Caco-2 (cell line): ENCODE measurements at regions not wholly inside any gene's neighbourhood (a gene's known extent, or its start where the extent isn't known, plus 50 kb on each side); places are given as distances from the start of the nearest gene placed in this dataset.

Experiments
- BruUV-seq: library from RNA; stranded (reverse); fragments of 400-500 nt; replicated peaks from 2 replicates; lab custom pipeline; 2021; lab: Mats Ljungman, UMichigan
- CTCF ChIA-PET: fragments of 300-600 bp; sonication (Branson Sonifier 250); formaldehyde crosslinking; loops from one replicate; lab custom pipeline; 2022; ENCODE audit warnings: antibody characterized with exemption; lab: Charles Lee
- POLR2A ChIA-PET: fragments of 300-600 bp; sonication (Branson Sonifier 250); formaldehyde crosslinking; loops from one replicate; lab custom pipeline; 2022; ENCODE audit warnings: antibody characterized with exemption; lab: Charles Lee
- DNase-seq, 2 experiments: peaks; one replicate each; pipeline versions ENCODE4 v3.0.0 to v3.0.0-alpha.2; 2020 to 2022
- H3K27me3 ChIP-seq: replicated peaks from 2 replicates; pipeline ENCODE4 v1.6.0; 2011; ENCODE audit warnings: low read length; ENCODE audit not compliant: control insufficient read depth, insufficient read depth
- H3K36me3 ChIP-seq: 2 replicates; pipeline ENCODE4 v1.5.1; 2011; ENCODE audit warnings: low read length; ENCODE audit not compliant: control insufficient read depth, insufficient read depth
- H3K4me1 ChIP-seq: fragments of 250-450 bp; sonication (Bioruptor Pico); 2 replicates; pipeline ENCODE4 v1.5.1; 2020; ENCODE audit warnings: mild to moderate bottlenecking
- H3K4me3 ChIP-seq: 2 replicates; pipeline ENCODE4 v1.5.1; 2011; ENCODE audit warnings: low read depth, mild to moderate bottlenecking, control low read depth, low read length
- H3K9me3 ChIP-seq: fragments of 250-450 bp; sonication (Bioruptor Pico); 2 replicates; pipeline ENCODE4 v1.5.1; 2020; ENCODE audit warnings: mild to moderate bottlenecking, moderate library complexity
- H3K27ac Mint-ChIP-seq: one replicate; pipeline ENCODE4 v1.8.0; 2022; ENCODE audit warnings: mixed read lengths; ENCODE audit not compliant: unreplicated experiment
- H3K27me3 Mint-ChIP-seq: one replicate; pipeline ENCODE4 v1.8.0; 2022; ENCODE audit warnings: mixed read lengths; ENCODE audit not compliant: insufficient read depth, unreplicated experiment
- H3K36me3 Mint-ChIP-seq: one replicate; pipeline ENCODE4 v1.8.0; 2022; ENCODE audit warnings: mild to moderate bottlenecking, mixed read lengths; ENCODE audit not compliant: insufficient read depth, unreplicated experiment
- H3K4me1 Mint-ChIP-seq: one replicate; pipeline ENCODE4 v1.8.0; 2022; ENCODE audit warnings: low read depth, mixed read lengths; ENCODE audit not compliant: unreplicated experiment
- H3K4me3 Mint-ChIP-seq: one replicate; pipeline ENCODE4 v1.8.0; 2022; ENCODE audit warnings: mild to moderate bottlenecking, moderate library complexity, mixed read lengths; ENCODE audit not compliant: unreplicated experiment
- H3K9me3 Mint-ChIP-seq: one replicate; pipeline ENCODE4 v1.8.0; 2022; ENCODE audit warnings: mixed read lengths; ENCODE audit not compliant: unreplicated experiment
- intact Hi-C: fragments of 100-400 bp; cut with micrococcal nuclease; formaldehyde crosslinking; loops from one replicate; pipeline ENCODE4 v1.10.0; 2022; ENCODE audit not compliant: unreplicated experiment
- TF ChIP-seq, protein P1 (sequence below), 2 experiments: fragments of 200-600 bp in 1 of 2; IDR thresholded peaks; 1 replicate in 1 of 2; 2 replicates in 1 of 2; pipeline versions ENCODE4 v1.5.1 to v1.8.0; 2011 to 2022; ENCODE audit warnings: antibody characterized with exemption in 1 of 2, control low read depth in 1 of 2, inconsistent platforms in 1 of 2, low read depth in 1 of 2, low read length in 1 of 2, mild to moderate bottlenecking in 1 of 2, moderate library complexity in 1 of 2; ENCODE audit not compliant: insufficient read depth in 1 of 2, severe bottlenecking in 1 of 2, unreplicated experiment in 1 of 2

DNA sequence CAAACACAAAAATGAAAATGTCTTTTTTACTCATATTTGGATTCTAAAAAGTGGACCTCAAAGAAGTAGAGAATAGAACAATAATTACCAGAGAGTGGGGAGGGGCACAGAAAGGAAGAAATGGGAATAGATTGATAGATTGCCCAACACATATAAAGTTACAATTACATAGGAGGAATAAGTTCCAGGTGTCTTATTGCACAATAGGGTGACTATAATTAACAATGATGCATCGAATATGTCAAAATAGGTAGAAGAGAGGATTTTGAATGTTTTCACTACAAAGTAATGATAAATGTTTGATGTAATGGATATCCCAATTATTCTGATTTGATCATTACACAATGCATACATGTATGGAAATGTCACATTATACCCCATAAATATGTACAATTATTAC lies 556.0 kb downstream of the CDH8 start:
- no peaks in the 10 kb centered on the region for H3K9me3 Mint-ChIP-seq
- DNase-seq, result no peak
- CTCF ChIA-PET, result no interaction called here
- H3K27ac Mint-ChIP-seq, result no peak overlapping the region
- no peaks in the 10 kb centered on the region for H3K9me3 ChIP-seq
- no peaks in the 10 kb centered on the region for H3K4me1 Mint-ChIP-seq
- no peaks in the 10 kb centered on the region for H3K4me1 ChIP-seq
- no peaks in the 10 kb centered on the region for H3K36me3 ChIP-seq
- POLR2A ChIA-PET, result no interaction called here
- no TSS peak for BruUV-seq
- no peaks in the 10 kb centered on the region for H3K36me3 Mint-ChIP-seq
- peaks cover 6% of the 10 kb centered on the region for H3K27me3 Mint-ChIP-seq
- no peaks in the 10 kb centered on the region for H3K27me3 ChIP-seq
- H3K4me3 ChIP-seq, result no peak overlapping the region
- TF ChIP-seq, protein P1, sequence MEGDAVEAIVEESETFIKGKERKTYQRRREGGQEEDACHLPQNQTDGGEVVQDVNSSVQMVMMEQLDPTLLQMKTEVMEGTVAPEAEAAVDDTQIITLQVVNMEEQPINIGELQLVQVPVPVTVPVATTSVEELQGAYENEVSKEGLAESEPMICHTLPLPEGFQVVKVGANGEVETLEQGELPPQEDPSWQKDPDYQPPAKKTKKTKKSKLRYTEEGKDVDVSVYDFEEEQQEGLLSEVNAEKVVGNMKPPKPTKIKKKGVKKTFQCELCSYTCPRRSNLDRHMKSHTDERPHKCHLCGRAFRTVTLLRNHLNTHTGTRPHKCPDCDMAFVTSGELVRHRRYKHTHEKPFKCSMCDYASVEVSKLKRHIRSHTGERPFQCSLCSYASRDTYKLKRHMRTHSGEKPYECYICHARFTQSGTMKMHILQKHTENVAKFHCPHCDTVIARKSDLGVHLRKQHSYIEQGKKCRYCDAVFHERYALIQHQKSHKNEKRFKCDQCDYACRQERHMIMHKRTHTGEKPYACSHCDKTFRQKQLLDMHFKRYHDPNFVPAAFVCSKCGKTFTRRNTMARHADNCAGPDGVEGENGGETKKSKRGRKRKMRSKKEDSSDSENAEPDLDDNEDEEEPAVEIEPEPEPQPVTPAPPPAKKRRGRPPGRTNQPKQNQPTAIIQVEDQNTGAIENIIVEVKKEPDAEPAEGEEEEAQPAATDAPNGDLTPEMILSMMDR (IDR thresholded peaks at IDR 0.05; ENCODE audit: insufficient read depth in 1 of 2, low read depth in 1 of 2, low read length in 1 of 2, severe bottlenecking in 1 of 2, unreplicated experiment in 1 of 2), result no peak
- intact Hi-C loops, result no loop called here
- no peak overlapping the region for H3K4me3 Mint-ChIP-seq

DNA sequence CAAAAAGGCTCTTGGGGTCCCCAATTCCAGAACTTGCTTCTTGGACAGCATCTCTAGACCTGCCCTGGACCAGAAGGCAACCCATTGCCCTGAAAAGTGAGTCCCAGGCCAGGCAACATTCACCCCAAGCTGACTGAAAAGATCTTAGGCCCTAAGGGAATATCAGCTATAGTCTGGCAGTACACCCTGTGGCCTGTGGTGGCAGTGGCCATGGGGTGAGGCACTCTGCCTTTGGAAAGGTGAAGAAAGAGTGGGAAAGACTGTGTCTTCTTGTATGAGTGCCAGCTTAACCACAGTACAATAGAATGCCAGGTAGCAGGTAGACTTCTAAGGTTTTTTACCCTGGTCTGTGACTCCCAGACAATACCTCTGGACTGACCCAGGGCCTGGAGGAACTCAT lies 564.5 kb downstream of the CDH8 start:
- ChIA-PET POLR2A (no interaction called here), CTCF (no interaction called here)
- no peaks in the 10 kb centered on the region for H3K27me3 ChIP-seq
- Mint-ChIP-seq H3K27me3 (no peaks in the 10 kb centered on the region), H3K27ac (no peak overlapping the region), H3K9me3 (no peaks in the 10 kb centered on the region), H3K4me1 (no peaks in the 10 kb centered on the region), H3K36me3 (no peaks in the 10 kb centered on the region), H3K4me3 (no peak overlapping the region)
- no peaks in the 10 kb centered on the region for H3K36me3 ChIP-seq
- H3K4me3 ChIP-seq, result no peak overlapping the region
- H3K9me3 ChIP-seq, result no peaks in the 10 kb centered on the region
- H3K4me1 ChIP-seq, result no peaks in the 10 kb centered on the region
- TF ChIP-seq, protein P1 (IDR thresholded peaks at IDR 0.05; ENCODE audit: insufficient read depth in 1 of 2, low read depth in 1 of 2, low read length in 1 of 2, severe bottlenecking in 1 of 2, unreplicated experiment in 1 of 2), result no peak
- no TSS peak for BruUV-seq
- intact Hi-C loops, result no loop called here
- DNase-seq, result no peak

DNA sequence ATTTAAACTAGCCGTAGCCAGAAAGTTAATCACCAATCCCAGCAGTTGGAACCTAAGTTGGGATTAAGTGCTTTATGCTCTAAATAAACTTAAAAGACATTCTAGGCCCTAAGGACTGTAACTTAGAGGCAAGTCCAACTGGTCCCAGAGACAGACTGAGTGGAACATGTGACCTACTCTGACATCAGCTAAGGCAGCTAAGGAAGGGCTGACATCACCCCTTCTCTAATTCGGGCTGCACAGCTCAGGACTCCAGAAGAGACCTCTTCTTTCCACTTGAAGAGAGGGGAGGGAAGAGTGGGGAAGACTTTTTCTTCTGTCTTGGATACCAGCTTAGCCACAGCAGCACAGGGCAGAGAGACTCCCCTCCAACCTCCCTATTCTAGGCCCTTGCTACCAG lies 565.2 kb downstream of the CDH8 start:
- intact Hi-C loops, result no loop called here
- no peak overlapping the region for H3K27ac Mint-ChIP-seq
- no peak overlapping the region for H3K4me3 ChIP-seq
- H3K27me3 Mint-ChIP-seq, result no peaks in the 10 kb centered on the region
- no TSS peak for BruUV-seq
- TF ChIP-seq, protein P1 (IDR thresholded peaks at IDR 0.05; ENCODE audit: insufficient read depth in 1 of 2, low read depth in 1 of 2, low read length in 1 of 2, severe bottlenecking in 1 of 2, unreplicated experiment in 1 of 2), result no peak
- no peak for DNase-seq
- H3K9me3 Mint-ChIP-seq, result no peaks in the 10 kb centered on the region
- no peaks in the 10 kb centered on the region for H3K4me1 Mint-ChIP-seq
- POLR2A ChIA-PET, result no interaction called here
- H3K4me1 ChIP-seq, result no peaks in the 10 kb centered on the region
- no peaks in the 10 kb centered on the region for H3K36me3 ChIP-seq
- H3K36me3 Mint-ChIP-seq, result no peaks in the 10 kb centered on the region
- CTCF ChIA-PET, result no interaction called here
- H3K9me3 ChIP-seq, result no peaks in the 10 kb centered on the region
- H3K27me3 ChIP-seq, result no peaks in the 10 kb centered on the region
- H3K4me3 Mint-ChIP-seq, result no peak overlapping the region
